Transverse colon (tissue), 4 donors: ENCODE measurements at regions not wholly inside any gene's neighbourhood (a gene's known extent, or its start where the extent isn't known, plus 50 kb on each side); places are given as distances from the start of the nearest gene placed in this dataset.
A peak's percentile ranks its signal among the peaks of the same experiment; 100 is the strongest.

Experiments
- DNase-seq: peaks from one replicate; pipeline ENCODE4 v3.0.0-alpha.2; 2019
- H3K27ac ChIP-seq, 4 donors: fragments of 200-600 bp; sonication (generic); 2 replicates each; pipeline ENCODE4 v1.5.1; 2016 to 2018; ENCODE audit warnings: inconsistent platforms in 4 of 4
- H3K27me3 ChIP-seq: fragments of 200-600 bp; sonication (generic); 2 replicates; pipeline ENCODE4 v1.5.1; 2017; ENCODE audit warnings: inconsistent platforms
- H3K36me3 ChIP-seq, 4 donors: fragments of 200-600 bp; sonication (generic); 2 replicates each; pipeline ENCODE4 v1.5.1; 2017 to 2019; ENCODE audit warnings: inconsistent platforms in 4 of 4
- H3K4me1 ChIP-seq, 4 donors: fragments of 200-600 bp; sonication (generic); 2 replicates each; pipeline ENCODE4 v1.5.1; 2017 to 2020; ENCODE audit warnings: inconsistent platforms in 4 of 4
- H3K4me3 ChIP-seq, 4 donors: fragments of 200-600 bp; sonication (generic); 1 replicate in 1 of 4; 2 replicates in 3 of 4; pipeline versions ENCODE4 v1.5.1 to v1.6.1; 2017 to 2019; ENCODE audit warnings: inconsistent platforms in 4 of 4
- H3K9me3 ChIP-seq, 2 donors: fragments of 200-600 bp; sonication (generic); 2 replicates each; pipeline ENCODE4 v1.5.1; 2017 to 2019; ENCODE audit warnings: inconsistent platforms in 2 of 2
- CTCF ChIP-seq, 5 experiments: fragments of 200-600 bp in 3 of 5; fragments of 450-650 bp in 2 of 5; sonication (generic) in 3 of 5; IDR thresholded peaks; 1 replicate in 2 of 5; 2 replicates in 3 of 5; pipeline ENCODE4 v1.5.1; 2016 to 2017; ENCODE audit warnings: antibody characterized with exemption in 5 of 5, inconsistent platforms in 3 of 5, mild to moderate bottlenecking in 2 of 5, moderate library complexity in 1 of 5
- EP300 ChIP-seq: sonication (generic); formaldehyde crosslinking; IDR thresholded peaks from one replicate; pipeline ENCODE4 v1.6.1; 2017; ENCODE audit warnings: antibody characterized with exemption, low read depth
- POLR2A ChIP-seq: fragments of 450-650 bp; IDR thresholded peaks from one replicate; pipeline ENCODE4 v1.6.1; 2016; ENCODE audit warnings: antibody characterized with exemption, mild to moderate bottlenecking, moderate library complexity
- POLR2AphosphoS5 ChIP-seq, 3 donors: sonication (generic); formaldehyde crosslinking; IDR thresholded peaks; one replicate each; pipeline ENCODE4 v1.6.1; 2016; ENCODE audit warnings: antibody characterized with exemption in 3 of 3
- WGBS, 2 donors: methylation state at CpG; one replicate each; pipeline ENCODE4 v1.1.5; 2018; ENCODE audit warnings: low coverage in 1 of 2; 5-methylcytosine and 5-hydroxymethylcytosine counted together
- in situ Hi-C, 4 donors: fragments of 200-750 bp; cut with MboI; loops; one replicate each; pipeline versions ENCODE4 v1.15.0 to v1.15.1; 2017; ENCODE audit warnings: low sequenced_read_pairs in 3 of 4, low pct_ligation_motif_present in 1 of 4, low pct_unique_long_range_greater_than_20kb in 1 of 4
- intact Hi-C: fragments of 100-400 bp; cut with DNase I; formaldehyde crosslinking; loops from one replicate; pipeline ENCODE4 v1.15.1; 2023; ENCODE audit warnings: low total_unique reads

- Histone ChIP-seq H3K4me1 (no peaks in the 10 kb centered on the region), H3K36me3 (no peaks in the 10 kb centered on the region), H3K4me3 (no peak overlapping the region), H3K27me3 (no peaks in the 10 kb centered on the region), H3K27ac (no peak overlapping the region), H3K9me3 (no peaks in the 10 kb centered on the region)
- intact Hi-C loops, result no loop called here
- DNase-seq, result peak; percentile 8
- in situ Hi-C loops, result no loop called here
- TF ChIP-seq CTCF (IDR thresholded peaks at IDR 0.05) (no peak), POLR2A (no peak), POLR2AphosphoS5 (IDR thresholded peaks at IDR 0.05) (no peak), EP300 (no peak)
- WGBS, 2 donors, result 61 to 65% methylated on average over 5 of the region's 5 CpGs
Observed at GRCh38 chr2:164151522-164151921, 415.7 kb upstream of the FIGN start.

GRCh38 chr2:164150604-164151003, 414.8 kb upstream of the FIGN start:
- H3K27me3 ChIP-seq, result no peaks in the 10 kb centered on the region
- DNase-seq, result no peak
- H3K27ac ChIP-seq, result no peak overlapping the region
- no peaks in the 10 kb centered on the region for H3K4me1 ChIP-seq
- no peak overlapping the region for H3K4me3 ChIP-seq
- intact Hi-C loops (no loop called here), in situ Hi-C loops (no loop called here)
- H3K36me3 ChIP-seq, result no peaks in the 10 kb centered on the region
- TF ChIP-seq EP300, result no peak
- no peak for TF ChIP-seq CTCF (IDR thresholded peaks at IDR 0.05)
- TF ChIP-seq POLR2AphosphoS5 (IDR thresholded peaks at IDR 0.05), result no peak
- no peak for TF ChIP-seq POLR2A
- H3K9me3 ChIP-seq, result no peaks in the 10 kb centered on the region

GRCh38 chr2:164146441-164146840, 410.6 kb upstream of the FIGN start:
- Histone ChIP-seq H3K36me3 (no peaks in the 10 kb centered on the region), H3K27me3 (no peaks in the 10 kb centered on the region), H3K4me3 (no peak overlapping the region), H3K9me3 (no peaks in the 10 kb centered on the region), H3K27ac (no peak overlapping the region), H3K4me1 (no peaks in the 10 kb centered on the region)
- intact Hi-C loops (no loop called here), in situ Hi-C loops (no loop called here)
- TF ChIP-seq POLR2A (no peak), POLR2AphosphoS5 (IDR thresholded peaks at IDR 0.05) (no peak), EP300 (no peak), CTCF (IDR thresholded peaks at IDR 0.05) (no peak)
- no peak for DNase-seq

GRCh38 chr2:164145093-164145987, 409.5 kb upstream of the FIGN start:
- TF ChIP-seq EP300, result no peak
- TF ChIP-seq POLR2A, result no peak
- TF ChIP-seq CTCF (IDR thresholded peaks at IDR 0.05), result no peak
- TF ChIP-seq POLR2AphosphoS5 (IDR thresholded peaks at IDR 0.05), result no peak
- Histone ChIP-seq H3K4me3 (no peak overlapping the region), H3K27ac (no peak overlapping the region), H3K27me3 (no peaks in the 10 kb centered on the region), H3K4me1 (no peaks in the 10 kb centered on the region), H3K36me3 (no peaks in the 10 kb centered on the region), H3K9me3 (no peaks in the 10 kb centered on the region)
- DNase-seq, result no peak
- in situ Hi-C loops, result no loop called here
- intact Hi-C loops, result no loop called here
- 44 to 54% methylated on average over 3 of the region's 3 CpGs for WGBS, 2 donors
